Activated naive CD8-positive, alpha-beta T cell (primary cell): ENCODE measurements at regions not wholly inside any gene's neighbourhood (a gene's known extent, or its start where the extent isn't known, plus 50 kb on each side); places are given as distances from the start of the nearest gene placed in this dataset.

Source experiments
- H3K27ac Mint-ChIP-seq: one replicate; pipeline ENCODE4 v1.8.0; 2021; ENCODE audit warnings: mixed read lengths
- H3K27me3 Mint-ChIP-seq: one replicate; pipeline ENCODE4 v1.8.0; 2021; ENCODE audit warnings: mixed read lengths
- H3K36me3 Mint-ChIP-seq: one replicate; pipeline ENCODE4 v1.8.0; 2021; ENCODE audit warnings: mixed read lengths
- H3K4me1 Mint-ChIP-seq: one replicate; pipeline ENCODE4 v1.8.0; 2021; ENCODE audit warnings: low read depth, mixed read lengths
- H3K4me3 Mint-ChIP-seq: one replicate; pipeline ENCODE4 v1.8.0; 2021; ENCODE audit warnings: mild to moderate bottlenecking, mixed read lengths
- H3K9me3 Mint-ChIP-seq: one replicate; pipeline ENCODE4 v1.8.0; 2021; ENCODE audit warnings: low read depth, mixed read lengths

- no peaks in the 10 kb centered on the region for H3K9me3 Mint-ChIP-seq
- H3K36me3 Mint-ChIP-seq = no peaks in the 10 kb centered on the region
- H3K4me3 Mint-ChIP-seq = no peak overlapping the region
- H3K4me1 Mint-ChIP-seq = peaks cover 2% of the 10 kb centered on the region
- no peak overlapping the region for H3K27ac Mint-ChIP-seq
- peaks cover 4% of the 10 kb centered on the region for H3K27me3 Mint-ChIP-seq
Observed at GRCh38 chr12:105423237-105423636, 92.7 kb downstream of the C12orf75 start.

- Mint-ChIP-seq H3K4me1 (peaks cover 2% of the 10 kb centered on the region), H3K9me3 (no peaks in the 10 kb centered on the region), H3K27ac (no peak overlapping the region), H3K4me3 (no peak overlapping the region), H3K36me3 (no peaks in the 10 kb centered on the region), H3K27me3 (peaks cover 9% of the 10 kb centered on the region)
Observed at GRCh38 chr12:105423921-105424320, 93.4 kb downstream of the C12orf75 start.

GRCh38 chr12:105425254-105426174 is 95.0 kb downstream of the C12orf75 start:
- peaks cover 2% of the 10 kb centered on the region for H3K4me1 Mint-ChIP-seq
- no peak overlapping the region for H3K27ac Mint-ChIP-seq
- H3K4me3 Mint-ChIP-seq = no peak overlapping the region
- H3K36me3 Mint-ChIP-seq = no peaks in the 10 kb centered on the region
- H3K27me3 Mint-ChIP-seq = peaks cover 11% of the 10 kb centered on the region
- H3K9me3 Mint-ChIP-seq = no peaks in the 10 kb centered on the region

GRCh38 chr12:105426766-105427165 is 96.3 kb downstream of the C12orf75 start:
- H3K27me3 Mint-ChIP-seq = peaks cover 11% of the 10 kb centered on the region
- H3K36me3 Mint-ChIP-seq = no peaks in the 10 kb centered on the region
- H3K4me1 Mint-ChIP-seq = peaks cover 2% of the 10 kb centered on the region
- H3K9me3 Mint-ChIP-seq = no peaks in the 10 kb centered on the region
- no peak overlapping the region for H3K4me3 Mint-ChIP-seq
- H3K27ac Mint-ChIP-seq = no peak overlapping the region

- Mint-ChIP-seq H3K36me3 (no peaks in the 10 kb centered on the region), H3K9me3 (no peaks in the 10 kb centered on the region), H3K4me1 (peaks cover 2% of the 10 kb centered on the region), H3K27ac (no peak overlapping the region), H3K27me3 (peaks cover 11% of the 10 kb centered on the region), H3K4me3 (no peak overlapping the region)
Observed at GRCh38 chr12:105427883-105428282, 97.4 kb downstream of the C12orf75 start.

GRCh38 chr12:105428793-105429395 is 98.4 kb downstream of the C12orf75 start:
- Mint-ChIP-seq H3K27me3 (peaks cover 13% of the 10 kb centered on the region), H3K9me3 (no peaks in the 10 kb centered on the region), H3K27ac (no peak overlapping the region), H3K4me3 (no peak overlapping the region), H3K4me1 (no peaks in the 10 kb centered on the region), H3K36me3 (no peaks in the 10 kb centered on the region)

GRCh38 chr12:105429511-105429910 is 99.0 kb downstream of the C12orf75 start:
- Mint-ChIP-seq H3K36me3 (no peaks in the 10 kb centered on the region), H3K4me3 (no peak overlapping the region), H3K27ac (no peak overlapping the region), H3K27me3 (peaks cover 13% of the 10 kb centered on the region), H3K4me1 (no peaks in the 10 kb centered on the region), H3K9me3 (no peaks in the 10 kb centered on the region)

- Mint-ChIP-seq H3K9me3 (no peaks in the 10 kb centered on the region), H3K27me3 (peaks cover 21% of the 10 kb centered on the region), H3K27ac (no peak overlapping the region), H3K36me3 (no peaks in the 10 kb centered on the region), H3K4me1 (no peaks in the 10 kb centered on the region), H3K4me3 (no peak overlapping the region)
Observed at GRCh38 chr12:105431537-105432100, 101.1 kb downstream of the C12orf75 start.

- Mint-ChIP-seq H3K9me3 (no peaks in the 10 kb centered on the region), H3K27me3 (peaks cover 17% of the 10 kb centered on the region), H3K36me3 (no peaks in the 10 kb centered on the region), H3K4me3 (no peak overlapping the region), H3K4me1 (no peaks in the 10 kb centered on the region), H3K27ac (no peak overlapping the region)
Observed at GRCh38 chr12:105433804-105434203, 103.3 kb downstream of the C12orf75 start.

- Mint-ChIP-seq H3K9me3 (peaks cover 7% of the 10 kb centered on the region), H3K4me1 (no peaks in the 10 kb centered on the region), H3K36me3 (no peaks in the 10 kb centered on the region), H3K27me3 (peaks cover 17% of the 10 kb centered on the region), H3K27ac (no peak overlapping the region), H3K4me3 (no peak overlapping the region)
Observed at GRCh38 chr12:105436636-105437035, 106.1 kb downstream of the C12orf75 start.

GRCh38 chr12:105440037-105440664 is 109.7 kb downstream of the C12orf75 start:
- no peaks in the 10 kb centered on the region for H3K36me3 Mint-ChIP-seq
- no peak overlapping the region for H3K27ac Mint-ChIP-seq
- H3K4me1 Mint-ChIP-seq = no peaks in the 10 kb centered on the region
- H3K4me3 Mint-ChIP-seq = no peak overlapping the region
- H3K9me3 Mint-ChIP-seq = peaks cover 7% of the 10 kb centered on the region
- peaks cover 28% of the 10 kb centered on the region for H3K27me3 Mint-ChIP-seq

GRCh38 chr12:105443802-105444652 is 113.5 kb downstream of the C12orf75 start:
- H3K4me1 Mint-ChIP-seq = no peaks in the 10 kb centered on the region
- no peak overlapping the region for H3K27ac Mint-ChIP-seq
- no peaks in the 10 kb centered on the region for H3K36me3 Mint-ChIP-seq
- H3K27me3 Mint-ChIP-seq = peaks cover 17% of the 10 kb centered on the region
- H3K9me3 Mint-ChIP-seq = peaks cover 7% of the 10 kb centered on the region
- no peak overlapping the region for H3K4me3 Mint-ChIP-seq

GRCh38 chr12:105444653-105445102 is 114.2 kb downstream of the C12orf75 start:
- peaks cover 7% of the 10 kb centered on the region for H3K9me3 Mint-ChIP-seq
- H3K36me3 Mint-ChIP-seq = no peaks in the 10 kb centered on the region
- H3K4me1 Mint-ChIP-seq = no peaks in the 10 kb centered on the region
- H3K27ac Mint-ChIP-seq = no peak overlapping the region
- peaks cover 17% of the 10 kb centered on the region for H3K27me3 Mint-ChIP-seq
- no peak overlapping the region for H3K4me3 Mint-ChIP-seq

GRCh38 chr12:105445249-105445648 is 114.8 kb downstream of the C12orf75 start:
- Mint-ChIP-seq H3K4me1 (no peaks in the 10 kb centered on the region), H3K27me3 (peaks cover 17% of the 10 kb centered on the region), H3K9me3 (peaks cover 3% of the 10 kb centered on the region), H3K27ac (no peak overlapping the region), H3K4me3 (no peak overlapping the region), H3K36me3 (no peaks in the 10 kb centered on the region)
